ENCODE measurements at regions not wholly inside any gene's neighbourhood (a gene's known extent, or its start where the extent isn't known, plus 50 kb on each side); places are given as distances from the start of the nearest gene placed in this dataset.

- TF ChIP-seq CTCF (IDR thresholded peaks at IDR 0.05; ENCODE audit: low read depth, low read length, missing input control) (no peak), ZBTB33 (IDR thresholded peaks at IDR 0.05) (no peak), SP1 (IDR thresholded peaks at IDR 0.05) (no peak), YY1 (IDR thresholded peaks at IDR 0.05) (no peak), REST (IDR thresholded peaks at IDR 0.05) (no peak), TAF1 (conservative IDR thresholded peaks at IDR 0.05) (no peak), RAD21 (IDR thresholded peaks at IDR 0.05) (no peak)
Measured at GRCh38 chr2:8452979-8453903, 228.6 kb upstream of the ID2 start.
